SK-N-SH (cell line): ENCODE measurements at regions not wholly inside any gene's neighbourhood (a gene's known extent, or its start where the extent isn't known, plus 50 kb on each side); places are given as distances from the start of the nearest gene placed in this dataset.

Experiments used
- CTCF ChIA-PET: fragments of 300-600, 350-600 bp; formaldehyde crosslinking; extraction: SDS; loops from one replicate; lab custom pipeline; 2021; lab: Yijun Ruan, JAX
- POLR2A ChIA-PET: fragments of 350-600 bp; sonication (Branson Sonifier 250); formaldehyde crosslinking; extraction: SDS; loops from one replicate; lab custom pipeline; 2020; ENCODE audit warnings: antibody characterized with exemption, inconsistent platforms; lab: Yijun Ruan, JAX
- DNase-seq: peaks from one replicate; pipeline ENCODE4 v3.0.0; 2012
- H2AFZ ChIP-seq: fragments of 200-600 bp; sonication (generic); 2 replicates; pipeline ENCODE4 v1.8.1; 2016; ENCODE audit warnings: antibody characterized with exemption, mild to moderate bottlenecking, low read depth
- H3F3A ChIP-seq: fragments of 200-600 bp; sonication (generic); replicated peaks from 2 replicates; pipeline ENCODE3; 2016; ENCODE audit warnings: antibody characterized with exemption, mild to moderate bottlenecking; ENCODE audit not compliant: insufficient read depth
- H3K27ac ChIP-seq, 2 experiments: fragments of 200-500 bp in 1 of 2; fragments of 200-600 bp in 1 of 2; sonication (Bioruptor generic) in 1 of 2; sonication (generic), shearing (Covaris generic) in 1 of 2; 2 replicates each; pipeline versions ENCODE4 v1.5.1 to v1.6.1; 2014 to 2016; ENCODE audit warnings: low read depth in 2 of 2, inconsistent platforms in 1 of 2, low read length in 1 of 2, mild to moderate bottlenecking in 1 of 2, mixed read lengths in 1 of 2
- H3K27me3 ChIP-seq: fragments of 200-600 bp; sonication (generic), shearing (Covaris generic); 2 replicates; pipeline ENCODE4 v1.6.1; 2016; ENCODE audit warnings: mixed run types; ENCODE audit not compliant: insufficient read depth
- H3K36me3 ChIP-seq, 2 experiments: fragments of 200-500 bp in 1 of 2; fragments of 200-600 bp in 1 of 2; sonication (Bioruptor generic) in 1 of 2; sonication (generic) in 1 of 2; replicated peaks in 1 of 2; 2 replicates each; pipeline versions ENCODE3 to v1.5.1; 2014 to 2016; ENCODE audit warnings: low read length in 1 of 2, mild to moderate bottlenecking in 1 of 2; ENCODE audit not compliant: insufficient read depth in 2 of 2, control insufficient read depth in 1 of 2
- H3K4me1 ChIP-seq, 2 experiments: fragments of 200-500 bp in 1 of 2; fragments of 200-600 bp in 1 of 2; sonication (Bioruptor generic) in 1 of 2; sonication (generic), shearing (Covaris generic) in 1 of 2; 2 replicates each; pipeline versions ENCODE4 v1.5.1 to v1.6.1; 2014 to 2016; ENCODE audit warnings: low read depth in 1 of 2, low read length in 1 of 2, mixed run types in 1 of 2; ENCODE audit not compliant: insufficient read depth in 2 of 2, control insufficient read depth in 1 of 2
- H3K4me2 ChIP-seq: fragments of 200-600 bp; sonication (generic), shearing (Covaris generic); 2 replicates; pipeline ENCODE4 v1.6.1; 2017; ENCODE audit warnings: mixed run types
- H3K4me3 ChIP-seq, 2 experiments: fragments of 200-500 bp in 1 of 2; fragments of 200-600 bp in 1 of 2; sonication (Bioruptor generic) in 1 of 2; sonication (generic), shearing (Covaris generic) in 1 of 2; 2 replicates each; pipeline versions ENCODE4 v1.5.1 to v1.8.1; 2014 to 2016; ENCODE audit warnings: low read depth in 2 of 2, inconsistent platforms in 1 of 2, low read length in 1 of 2, mild to moderate bottlenecking in 1 of 2, mixed read lengths in 1 of 2, moderate library complexity in 1 of 2
- H3K79me2 ChIP-seq: fragments of 200-600 bp; sonication (generic); 2 replicates; pipeline ENCODE4 v1.8.1; 2017; ENCODE audit warnings: mild to moderate bottlenecking; ENCODE audit not compliant: insufficient read depth
- H3K9ac ChIP-seq: fragments of 200-600 bp; sonication (generic); 2 replicates; pipeline ENCODE4 v1.6.1; 2017; ENCODE audit warnings: mixed run types
- H3K9me2 ChIP-seq: fragments of 200-600 bp; sonication (generic); 2 replicates; pipeline ENCODE4 v1.6.1; 2017; ENCODE audit warnings: mixed run types
- H3K9me3 ChIP-seq: fragments of 200-600 bp; sonication (generic); 2 replicates; pipeline ENCODE4 v1.6.1; 2017; ENCODE audit warnings: mixed run types, mild to moderate bottlenecking, moderate library complexity
- H4K20me1 ChIP-seq: fragments of 200-600 bp; sonication (generic); 2 replicates; pipeline ENCODE4 v1.6.1; 2017; ENCODE audit warnings: mild to moderate bottlenecking, mixed run types; ENCODE audit not compliant: insufficient read depth
- ELF1 ChIP-seq: IDR thresholded peaks from 2 replicates; pipeline ENCODE4 v1.4.0; 2012
- FOXM1 ChIP-seq: IDR thresholded peaks from 2 replicates; pipeline ENCODE4 v1.4.0; 2012; ENCODE audit warnings: low read depth, mild to moderate bottlenecking
- JUND ChIP-seq: IDR thresholded peaks from 2 replicates; pipeline ENCODE4 v1.4.0; 2012
- POLR2AphosphoS5 ChIP-seq: IDR thresholded peaks from 2 replicates; pipeline ENCODE4 v1.6.1; 2012; ENCODE audit warnings: low read depth, low read length
- YY1 ChIP-seq: IDR thresholded peaks from 2 replicates; pipeline ENCODE4 v1.4.0; 2012; ENCODE audit warnings: low read depth, mild to moderate bottlenecking
- WGBS: methylation state at CpG from one replicate; pipeline ENCODE4 v1.1.6; 2017; ENCODE audit warnings: low lambda C conversion rate; 5-methylcytosine and 5-hydroxymethylcytosine counted together
- TF ChIP-seq, protein P1 (sequence below): fragments of 150-350 bp; IDR thresholded peaks from 2 replicates; pipeline ENCODE4 v1.6.1; 2016; ENCODE audit warnings: mild to moderate bottlenecking, low read depth, low read length
- TF ChIP-seq, protein P2 (sequence below): IDR thresholded peaks from 2 replicates; pipeline ENCODE4 v1.4.0; 2012; ENCODE audit warnings: low read depth, borderline replicate concordance
- TF ChIP-seq, protein P3 (sequence below): IDR thresholded peaks from 2 replicates; pipeline ENCODE4 v1.6.1; 2012; ENCODE audit warnings: mild to moderate bottlenecking, low read depth, low read length, moderate library complexity
- TF ChIP-seq, protein P4 (sequence below): fragments of 150-350 bp; IDR thresholded peaks from 2 replicates; pipeline ENCODE4 v1.6.1; 2017; ENCODE audit warnings: antibody characterized with exemption, low read length, low read depth, borderline replicate concordance
- TF ChIP-seq, protein P5 (sequence below): IDR thresholded peaks from 2 replicates; pipeline ENCODE4; 2012

DNA sequence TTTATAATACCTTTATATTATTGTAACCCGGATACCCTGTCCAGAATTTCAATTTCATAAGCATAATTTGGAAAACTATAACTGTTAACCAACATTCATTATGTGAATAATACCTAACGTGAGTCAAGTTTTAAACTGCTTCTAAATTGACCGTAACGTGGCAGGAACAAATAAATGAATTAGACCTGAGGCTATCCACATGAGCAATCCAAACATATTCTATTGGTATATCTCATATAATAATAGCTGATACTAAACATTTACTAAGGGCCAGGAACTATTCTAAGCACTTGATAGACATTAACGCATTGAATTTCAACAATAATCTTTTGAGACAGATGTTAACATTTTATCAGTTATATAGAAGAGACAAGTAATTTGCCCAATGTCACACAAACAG, 276.4 kb downstream of the MEF2C start:
- POLR2A ChIA-PET: no interaction called here
- no peaks in the 10 kb centered on the region for H3K9me2 ChIP-seq
- no peaks in the 10 kb centered on the region; the same call in 1 of the 2 replicates for H3K27me3 ChIP-seq
- H3K4me1 ChIP-seq: no peaks in the 10 kb centered on the region
- H3K9ac ChIP-seq: no peak overlapping the region
- H3K9me3 ChIP-seq: no peaks in the 10 kb centered on the region
- no peaks in the 10 kb centered on the region for H4K20me1 ChIP-seq
- H3K36me3 ChIP-seq: no peaks in the 10 kb centered on the region
- WGBS: 2% methylated on average over 5 of the region's 5 CpGs
- H3K79me2 ChIP-seq: no peaks in the 10 kb centered on the region
- no peak overlapping the region for H3K4me3 ChIP-seq
- no peak overlapping the region for H2AFZ ChIP-seq
- DNase-seq: no peak
- H3K4me2 ChIP-seq: no peak overlapping the region
- CTCF ChIA-PET: no interaction called here
- H3K27ac ChIP-seq: no peak overlapping the region
- no peaks in the 10 kb centered on the region for H3F3A ChIP-seq
- TF ChIP-seq, protein P1, sequence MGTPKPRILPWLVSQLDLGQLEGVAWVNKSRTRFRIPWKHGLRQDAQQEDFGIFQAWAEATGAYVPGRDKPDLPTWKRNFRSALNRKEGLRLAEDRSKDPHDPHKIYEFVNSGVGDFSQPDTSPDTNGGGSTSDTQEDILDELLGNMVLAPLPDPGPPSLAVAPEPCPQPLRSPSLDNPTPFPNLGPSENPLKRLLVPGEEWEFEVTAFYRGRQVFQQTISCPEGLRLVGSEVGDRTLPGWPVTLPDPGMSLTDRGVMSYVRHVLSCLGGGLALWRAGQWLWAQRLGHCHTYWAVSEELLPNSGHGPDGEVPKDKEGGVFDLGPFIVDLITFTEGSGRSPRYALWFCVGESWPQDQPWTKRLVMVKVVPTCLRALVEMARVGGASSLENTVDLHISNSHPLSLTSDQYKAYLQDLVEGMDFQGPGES: no peak
- no peak for TF ChIP-seq YY1
- TF ChIP-seq, protein P2, sequence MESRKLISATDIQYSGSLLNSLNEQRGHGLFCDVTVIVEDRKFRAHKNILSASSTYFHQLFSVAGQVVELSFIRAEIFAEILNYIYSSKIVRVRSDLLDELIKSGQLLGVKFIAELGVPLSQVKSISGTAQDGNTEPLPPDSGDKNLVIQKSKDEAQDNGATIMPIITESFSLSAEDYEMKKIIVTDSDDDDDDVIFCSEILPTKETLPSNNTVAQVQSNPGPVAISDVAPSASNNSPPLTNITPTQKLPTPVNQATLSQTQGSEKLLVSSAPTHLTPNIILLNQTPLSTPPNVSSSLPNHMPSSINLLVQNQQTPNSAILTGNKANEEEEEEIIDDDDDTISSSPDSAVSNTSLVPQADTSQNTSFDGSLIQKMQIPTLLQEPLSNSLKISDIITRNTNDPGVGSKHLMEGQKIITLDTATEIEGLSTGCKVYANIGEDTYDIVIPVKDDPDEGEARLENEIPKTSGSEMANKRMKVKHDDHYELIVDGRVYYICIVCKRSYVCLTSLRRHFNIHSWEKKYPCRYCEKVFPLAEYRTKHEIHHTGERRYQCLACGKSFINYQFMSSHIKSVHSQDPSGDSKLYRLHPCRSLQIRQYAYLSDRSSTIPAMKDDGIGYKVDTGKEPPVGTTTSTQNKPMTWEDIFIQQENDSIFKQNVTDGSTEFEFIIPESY: no peak
- TF ChIP-seq, protein P3, sequence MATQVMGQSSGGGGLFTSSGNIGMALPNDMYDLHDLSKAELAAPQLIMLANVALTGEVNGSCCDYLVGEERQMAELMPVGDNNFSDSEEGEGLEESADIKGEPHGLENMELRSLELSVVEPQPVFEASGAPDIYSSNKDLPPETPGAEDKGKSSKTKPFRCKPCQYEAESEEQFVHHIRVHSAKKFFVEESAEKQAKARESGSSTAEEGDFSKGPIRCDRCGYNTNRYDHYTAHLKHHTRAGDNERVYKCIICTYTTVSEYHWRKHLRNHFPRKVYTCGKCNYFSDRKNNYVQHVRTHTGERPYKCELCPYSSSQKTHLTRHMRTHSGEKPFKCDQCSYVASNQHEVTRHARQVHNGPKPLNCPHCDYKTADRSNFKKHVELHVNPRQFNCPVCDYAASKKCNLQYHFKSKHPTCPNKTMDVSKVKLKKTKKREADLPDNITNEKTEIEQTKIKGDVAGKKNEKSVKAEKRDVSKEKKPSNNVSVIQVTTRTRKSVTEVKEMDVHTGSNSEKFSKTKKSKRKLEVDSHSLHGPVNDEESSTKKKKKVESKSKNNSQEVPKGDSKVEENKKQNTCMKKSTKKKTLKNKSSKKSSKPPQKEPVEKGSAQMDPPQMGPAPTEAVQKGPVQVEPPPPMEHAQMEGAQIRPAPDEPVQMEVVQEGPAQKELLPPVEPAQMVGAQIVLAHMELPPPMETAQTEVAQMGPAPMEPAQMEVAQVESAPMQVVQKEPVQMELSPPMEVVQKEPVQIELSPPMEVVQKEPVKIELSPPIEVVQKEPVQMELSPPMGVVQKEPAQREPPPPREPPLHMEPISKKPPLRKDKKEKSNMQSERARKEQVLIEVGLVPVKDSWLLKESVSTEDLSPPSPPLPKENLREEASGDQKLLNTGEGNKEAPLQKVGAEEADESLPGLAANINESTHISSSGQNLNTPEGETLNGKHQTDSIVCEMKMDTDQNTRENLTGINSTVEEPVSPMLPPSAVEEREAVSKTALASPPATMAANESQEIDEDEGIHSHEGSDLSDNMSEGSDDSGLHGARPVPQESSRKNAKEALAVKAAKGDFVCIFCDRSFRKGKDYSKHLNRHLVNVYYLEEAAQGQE: no peak
- TF ChIP-seq FOXM1: no peak
- TF ChIP-seq POLR2AphosphoS5: no peak
- no peak for TF ChIP-seq ELF1
- TF ChIP-seq JUND: no peak
- TF ChIP-seq, protein P4, sequence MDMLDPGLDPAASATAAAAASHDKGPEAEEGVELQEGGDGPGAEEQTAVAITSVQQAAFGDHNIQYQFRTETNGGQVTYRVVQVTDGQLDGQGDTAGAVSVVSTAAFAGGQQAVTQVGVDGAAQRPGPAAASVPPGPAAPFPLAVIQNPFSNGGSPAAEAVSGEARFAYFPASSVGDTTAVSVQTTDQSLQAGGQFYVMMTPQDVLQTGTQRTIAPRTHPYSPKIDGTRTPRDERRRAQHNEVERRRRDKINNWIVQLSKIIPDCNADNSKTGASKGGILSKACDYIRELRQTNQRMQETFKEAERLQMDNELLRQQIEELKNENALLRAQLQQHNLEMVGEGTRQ: no peak
- TF ChIP-seq, protein P5, sequence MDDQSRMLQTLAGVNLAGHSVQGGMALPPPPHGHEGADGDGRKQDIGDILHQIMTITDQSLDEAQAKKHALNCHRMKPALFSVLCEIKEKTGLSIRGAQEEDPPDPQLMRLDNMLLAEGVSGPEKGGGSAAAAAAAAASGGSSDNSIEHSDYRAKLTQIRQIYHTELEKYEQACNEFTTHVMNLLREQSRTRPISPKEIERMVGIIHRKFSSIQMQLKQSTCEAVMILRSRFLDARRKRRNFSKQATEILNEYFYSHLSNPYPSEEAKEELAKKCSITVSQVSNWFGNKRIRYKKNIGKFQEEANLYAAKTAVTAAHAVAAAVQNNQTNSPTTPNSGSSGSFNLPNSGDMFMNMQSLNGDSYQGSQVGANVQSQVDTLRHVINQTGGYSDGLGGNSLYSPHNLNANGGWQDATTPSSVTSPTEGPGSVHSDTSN: no peak
